GM19397 (cell line): ENCODE measurements at regions not wholly inside any gene's neighbourhood (a gene's known extent, or its start where the extent isn't known, plus 50 kb on each side); places are given as distances from the start of the nearest gene placed in this dataset.

ENCODE experiments used
- ATAC-seq: cut with Tn5 transposase; IDR thresholded peaks from one replicate; pipeline ENCODE4 v1.9.1; 2021; ENCODE audit warnings: mild to moderate bottlenecking, moderate library complexity; ENCODE audit not compliant: unreplicated experiment

DNA sequence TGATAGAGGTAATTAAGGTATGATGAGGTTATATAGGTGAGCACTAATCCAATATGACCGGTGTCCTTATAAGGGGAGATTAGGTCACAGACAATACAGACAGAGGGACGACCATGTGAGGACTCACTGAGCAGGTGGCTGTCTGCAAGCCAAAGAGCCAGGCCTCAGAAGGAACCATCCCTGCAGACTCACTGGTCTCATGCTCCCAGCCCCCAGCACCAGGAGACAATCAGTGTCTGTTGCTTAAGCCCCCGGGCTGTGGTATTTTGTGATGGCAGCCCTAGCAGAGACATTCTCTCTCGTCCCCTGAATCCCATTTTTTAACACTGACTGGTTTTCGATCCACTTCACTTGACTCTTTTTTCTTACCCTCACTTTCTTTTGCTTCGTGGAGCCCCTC, 51.9 kb upstream of the PABPC3 start:
- no peak for ATAC-seq
